ENCODE measurements at regions not wholly inside any gene's neighbourhood (a gene's known extent, or its start where the extent isn't known, plus 50 kb on each side); places are given as distances from the start of the nearest gene placed in this dataset.

DNA sequence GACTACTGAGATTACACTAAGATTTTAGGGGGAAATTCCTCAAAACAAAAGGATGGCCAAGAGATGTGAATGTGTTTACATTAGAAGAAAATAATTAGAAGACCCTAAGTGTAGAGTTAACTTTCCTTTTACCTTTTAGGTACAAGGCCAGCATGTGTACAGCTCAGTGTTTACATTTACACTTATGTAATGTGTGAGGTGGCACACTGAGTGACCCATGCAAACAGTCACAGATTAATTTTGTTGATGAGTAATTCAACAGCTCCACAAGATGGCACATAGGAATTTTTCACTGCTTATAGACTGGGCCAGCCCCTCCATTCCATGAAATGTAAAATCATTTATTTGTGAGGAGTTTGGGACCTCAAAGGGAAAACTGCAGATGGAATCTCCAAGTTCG is 90.1 kb upstream of the SLC12A2 start:
- ATAC-seq (ENCODE audit: insufficient read depth, low FRiP score) = no peak
- H3K4me1 ChIP-seq (ENCODE audit: control insufficient read depth in 5 of 5, insufficient read depth in 5 of 5, low read length in 5 of 5) = peaks cover 0 to 2% (median 0%) of the 10 kb centered on the region in 5 donors
- WGBS, 2 donors = 95 to 99% methylated on average over 1 of the region's 1 CpG
- H3K27me3 ChIP-seq (ENCODE audit: control insufficient read depth in 3 of 3, insufficient read depth in 3 of 3, low read length in 2 of 3) = no peaks in the 10 kb centered on the region
- no peak overlapping the region for H3K9ac ChIP-seq (ENCODE audit: insufficient read depth in 1 of 2, low read length in 2 of 2)
- H3K9me3 ChIP-seq (ENCODE audit: control insufficient read depth in 4 of 4, insufficient read depth in 3 of 4, low read length in 3 of 4) = no peaks in the 10 kb centered on the region
- no peak overlapping the region for H3K27ac ChIP-seq (ENCODE audit: low read depth in 1 of 2, low read length in 1 of 2)
- TF ChIP-seq, protein P1, sequence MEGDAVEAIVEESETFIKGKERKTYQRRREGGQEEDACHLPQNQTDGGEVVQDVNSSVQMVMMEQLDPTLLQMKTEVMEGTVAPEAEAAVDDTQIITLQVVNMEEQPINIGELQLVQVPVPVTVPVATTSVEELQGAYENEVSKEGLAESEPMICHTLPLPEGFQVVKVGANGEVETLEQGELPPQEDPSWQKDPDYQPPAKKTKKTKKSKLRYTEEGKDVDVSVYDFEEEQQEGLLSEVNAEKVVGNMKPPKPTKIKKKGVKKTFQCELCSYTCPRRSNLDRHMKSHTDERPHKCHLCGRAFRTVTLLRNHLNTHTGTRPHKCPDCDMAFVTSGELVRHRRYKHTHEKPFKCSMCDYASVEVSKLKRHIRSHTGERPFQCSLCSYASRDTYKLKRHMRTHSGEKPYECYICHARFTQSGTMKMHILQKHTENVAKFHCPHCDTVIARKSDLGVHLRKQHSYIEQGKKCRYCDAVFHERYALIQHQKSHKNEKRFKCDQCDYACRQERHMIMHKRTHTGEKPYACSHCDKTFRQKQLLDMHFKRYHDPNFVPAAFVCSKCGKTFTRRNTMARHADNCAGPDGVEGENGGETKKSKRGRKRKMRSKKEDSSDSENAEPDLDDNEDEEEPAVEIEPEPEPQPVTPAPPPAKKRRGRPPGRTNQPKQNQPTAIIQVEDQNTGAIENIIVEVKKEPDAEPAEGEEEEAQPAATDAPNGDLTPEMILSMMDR (IDR thresholded peaks at IDR 0.05; ENCODE audit: control extremely low read depth, extremely low read depth) = no peak
- no peaks in the 10 kb centered on the region for H3K36me3 ChIP-seq (ENCODE audit: control insufficient read depth in 4 of 4, insufficient read depth in 4 of 4, low read length in 4 of 4)
- H3K4me3 ChIP-seq = no peak overlapping the region
- DNase-seq = no peak

DNA sequence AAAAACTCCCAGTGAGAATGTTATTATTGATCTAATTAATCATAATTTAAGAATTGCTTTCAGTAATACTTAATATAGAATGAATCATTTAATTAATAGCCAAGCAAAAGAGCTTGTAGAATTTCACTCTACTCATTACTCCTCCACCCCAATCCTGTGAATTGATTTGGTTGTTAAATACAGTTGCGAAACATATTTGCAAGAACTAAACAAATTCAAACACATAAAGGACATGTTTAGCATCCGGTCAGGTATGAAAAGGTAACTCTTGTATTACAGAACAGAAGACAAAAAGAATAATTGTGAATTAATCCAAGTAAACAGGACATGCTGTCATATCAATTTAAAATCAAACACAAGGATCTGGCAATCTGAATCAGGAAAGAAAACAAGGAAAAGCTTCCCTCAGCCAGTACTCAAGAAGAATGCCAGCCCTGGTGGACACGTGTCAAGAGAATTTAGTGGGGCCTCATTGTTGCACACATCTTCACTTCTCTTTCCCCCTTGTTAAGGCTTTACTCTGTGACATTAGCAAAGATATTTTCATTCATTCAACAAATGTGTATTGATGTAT is 89.4 kb upstream of the SLC12A2 start:
- no peak for DNase-seq
- Histone ChIP-seq H3K4me3 (no peak overlapping the region), H3K9ac (ENCODE audit: insufficient read depth in 1 of 2, low read length in 2 of 2) (no peak overlapping the region), H3K27me3 (ENCODE audit: control insufficient read depth in 3 of 3, insufficient read depth in 3 of 3, low read length in 2 of 3) (no peaks in the 10 kb centered on the region), H3K27ac (ENCODE audit: low read depth in 1 of 2, low read length in 1 of 2) (no peak overlapping the region), H3K4me1 (ENCODE audit: control insufficient read depth in 5 of 5, insufficient read depth in 5 of 5, low read length in 5 of 5) (peaks cover 0 to 4% (median 0%) of the 10 kb centered on the region in 5 donors), H3K9me3 (ENCODE audit: control insufficient read depth in 4 of 4, insufficient read depth in 3 of 4, low read length in 3 of 4) (no peaks in the 10 kb centered on the region), H3K36me3 (ENCODE audit: control insufficient read depth in 4 of 4, insufficient read depth in 4 of 4, low read length in 4 of 4) (no peaks in the 10 kb centered on the region)
- 67 to 80% methylated on average over 3 of the region's 3 CpGs for WGBS, 2 donors
- no peak for ATAC-seq (ENCODE audit: insufficient read depth, low FRiP score)
- TF ChIP-seq, protein P1 (IDR thresholded peaks at IDR 0.05; ENCODE audit: control extremely low read depth, extremely low read depth) = no peak

DNA sequence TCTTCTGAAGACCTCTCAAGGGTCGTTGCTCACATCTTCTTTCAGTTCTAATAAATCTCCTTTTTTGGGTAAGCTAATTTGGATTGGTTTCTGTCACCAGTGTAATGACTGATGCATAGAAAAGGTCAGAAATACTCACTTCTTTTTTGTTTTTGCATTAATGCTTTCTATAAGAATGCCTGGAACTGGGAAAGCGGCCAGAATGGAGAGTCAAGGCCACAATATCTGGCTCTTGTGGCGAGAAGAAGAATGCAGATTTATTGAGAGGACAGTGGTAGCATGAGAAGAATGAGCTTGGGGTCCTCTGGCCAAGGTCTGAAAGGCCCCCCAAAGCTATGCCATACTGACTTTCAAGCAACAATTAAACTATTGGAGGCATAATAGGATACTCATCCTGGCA is 88.0 kb upstream of the SLC12A2 start:
- Histone ChIP-seq H3K4me1 (ENCODE audit: control insufficient read depth in 5 of 5, insufficient read depth in 5 of 5, low read length in 5 of 5) (peaks cover 0 to 4% (median 0%) of the 10 kb centered on the region in 5 donors), H3K9ac (ENCODE audit: insufficient read depth in 1 of 2, low read length in 2 of 2) (no peak overlapping the region), H3K27ac (ENCODE audit: low read depth in 1 of 2, low read length in 1 of 2) (no peak overlapping the region), H3K4me3 (no peak overlapping the region), H3K9me3 (ENCODE audit: control insufficient read depth in 4 of 4, insufficient read depth in 3 of 4, low read length in 3 of 4) (no peaks in the 10 kb centered on the region), H3K36me3 (ENCODE audit: control insufficient read depth in 4 of 4, insufficient read depth in 4 of 4, low read length in 4 of 4) (no peaks in the 10 kb centered on the region), H3K27me3 (ENCODE audit: control insufficient read depth in 3 of 3, insufficient read depth in 3 of 3, low read length in 2 of 3) (no peaks in the 10 kb centered on the region)
- WGBS, 2 donors = 88 to 94% methylated on average over 3 of the region's 3 CpGs
- ATAC-seq (ENCODE audit: insufficient read depth, low FRiP score) (no peak), DNase-seq (no peak)
- TF ChIP-seq, protein P1 (IDR thresholded peaks at IDR 0.05; ENCODE audit: control extremely low read depth, extremely low read depth) = no peak

DNA sequence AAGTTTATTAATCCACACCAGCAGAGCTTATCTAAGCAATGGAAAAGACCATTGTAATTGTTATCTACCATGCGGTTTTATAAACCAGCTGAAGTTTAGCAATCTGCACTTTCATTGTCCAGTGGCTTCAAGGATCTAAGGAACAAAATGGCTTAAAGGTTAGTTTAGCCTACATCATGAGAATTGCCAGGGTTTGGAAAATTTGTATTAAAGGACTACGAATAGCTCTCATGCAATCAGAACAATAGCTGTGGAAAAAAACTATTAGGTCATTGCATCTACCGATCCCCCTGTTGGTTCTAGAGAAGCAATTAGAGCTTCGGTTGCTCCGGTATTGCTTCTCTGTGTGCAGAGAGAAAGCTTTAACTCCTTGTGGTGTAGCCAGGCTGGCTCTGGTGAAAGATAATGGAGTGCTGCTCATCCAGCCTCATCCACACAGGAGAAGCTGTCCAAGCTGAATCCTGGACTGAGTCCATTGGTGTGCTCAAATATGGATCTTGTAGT is 86.3 kb upstream of the SLC12A2 start:
- TF ChIP-seq, protein P1 (IDR thresholded peaks at IDR 0.05; ENCODE audit: control extremely low read depth, extremely low read depth) = no peak
- no peak overlapping the region for H3K4me3 ChIP-seq
- WGBS, 2 donors = 69 to 86% methylated on average over 5 of the region's 5 CpGs

More for the DNA sequence above, 86.3 kb upstream of the SLC12A2 start:
- Histone ChIP-seq H3K9me3 (ENCODE audit: control insufficient read depth in 4 of 4, insufficient read depth in 3 of 4, low read length in 3 of 4) (no peaks in the 10 kb centered on the region), H3K9ac (ENCODE audit: insufficient read depth in 1 of 2, low read length in 2 of 2) (no peak overlapping the region), H3K27me3 (ENCODE audit: control insufficient read depth in 3 of 3, insufficient read depth in 3 of 3, low read length in 2 of 3) (no peaks in the 10 kb centered on the region), H3K4me1 (ENCODE audit: control insufficient read depth in 5 of 5, insufficient read depth in 5 of 5, low read length in 5 of 5) (peaks cover 0 to 4% (median 0%) of the 10 kb centered on the region in 5 donors), H3K36me3 (ENCODE audit: control insufficient read depth in 4 of 4, insufficient read depth in 4 of 4, low read length in 4 of 4) (no peaks in the 10 kb centered on the region), H3K27ac (ENCODE audit: low read depth in 1 of 2, low read length in 1 of 2) (no peak overlapping the region)
- no peak for ATAC-seq (ENCODE audit: insufficient read depth, low FRiP score)
- DNase-seq = no peak
